HepG2 (cell line): ENCODE measurements at regions not wholly inside any gene's neighbourhood (a gene's known extent, or its start where the extent isn't known, plus 50 kb on each side); places are given as distances from the start of the nearest gene placed in this dataset.

Experiments
- ATAC-seq: fragments of 200-7000 bp; cut with Tn5 transposase; 3 replicates; pipeline ENCODE4 v1.9.1; 2020; ENCODE audit warnings: mild to moderate bottlenecking, moderate library complexity
- BruUV-seq: library from RNA; stranded (reverse); fragments of 400-500 nt; replicated peaks from 2 replicates; lab custom pipeline; 2021; lab: Mats Ljungman, UMichigan
- CTCF ChIA-PET: fragments of 300-600 bp; formaldehyde crosslinking; extraction: SDS; loops from one replicate; lab custom pipeline; 2021; ENCODE audit warnings: low total read pairs, inconsistent platforms, low intra/inter-chr PET ratio; lab: Yijun Ruan, JAX
- POLR2A ChIA-PET: fragments of 350-600 bp; sonication (Branson Sonifier 250); formaldehyde crosslinking; loops from one replicate; lab custom pipeline; 2020; ENCODE audit warnings: antibody characterized with exemption, inconsistent platforms; lab: Yijun Ruan, JAX
- DNase-seq: peaks from one replicate; pipeline ENCODE4 v3.0.0-alpha.2; 2015; ENCODE audit warnings: low spot score
- FAIRE-seq: peaks from 3 replicates; lab custom pipeline; 2011; peaks lifted over from hg19 to GRCh38; lab: Jason Lieb, UNC
- H2AFZ ChIP-seq: one replicate; pipeline ENCODE4 v1.6.1; 2011; ENCODE audit warnings: low read length, inconsistent platforms
- H3K27ac ChIP-seq: fragments of 300-600 bp; 3 replicates; pipeline ENCODE4 v1.8.0; 2011; ENCODE audit warnings: mixed run types, mild to moderate bottlenecking, mixed read lengths, low read length, inconsistent platforms; ENCODE audit not compliant: insufficient read depth; ENCODE audit errors: extremely low read length
- H3K27me3 ChIP-seq, 2 experiments: fragments of 200-600 bp in 1 of 2; 2 replicates in 1 of 2; 3 replicates in 1 of 2; pipeline versions ENCODE4 v1.6.0 to v1.8.0; 2011; ENCODE audit warnings: low read length in 2 of 2, mild to moderate bottlenecking in 2 of 2, moderate library complexity in 2 of 2, inconsistent platforms in 1 of 2; ENCODE audit not compliant: insufficient read depth in 2 of 2, control insufficient read depth in 1 of 2
- H3K36me3 ChIP-seq, 2 experiments: fragments of 200-600 bp in 1 of 2; replicated peaks in 1 of 2; 2 replicates in 1 of 2; 3 replicates in 1 of 2; pipeline versions ENCODE4 v1.5.1 to v1.8.0; 2011; ENCODE audit warnings: low read length in 2 of 2, inconsistent platforms in 1 of 2; ENCODE audit not compliant: insufficient read depth in 2 of 2, control insufficient read depth in 1 of 2
- H3K4me1 ChIP-seq: 2 replicates; pipeline ENCODE4 v1.5.1; 2012; ENCODE audit warnings: low read length, inconsistent platforms; ENCODE audit not compliant: insufficient read depth
- H3K4me2 ChIP-seq: 2 replicates; pipeline ENCODE4 v1.6.0; 2011; ENCODE audit warnings: low read depth, low read length, inconsistent platforms
- H3K4me3 ChIP-seq, 3 experiments: fragments of 200-600 bp in 1 of 3; sonication (generic), shearing (Covaris generic) in 1 of 3; replicated peaks in 1 of 3; 2 replicates each; pipeline ENCODE4 v1.5.1; 2011 to 2016; ENCODE audit warnings: low read length in 3 of 3, inconsistent platforms in 2 of 3, low read depth in 2 of 3, mild to moderate bottlenecking in 2 of 3, control low read depth in 1 of 3, mixed read lengths in 1 of 3; ENCODE audit not compliant: insufficient read depth in 1 of 3
- H3K79me2 ChIP-seq: one replicate; pipeline ENCODE4 v1.6.1; 2011; ENCODE audit warnings: low read length, inconsistent platforms; ENCODE audit not compliant: insufficient read depth
- H3K9ac ChIP-seq: 2 replicates; pipeline ENCODE4 v1.6.0; 2011; ENCODE audit warnings: mild to moderate bottlenecking, low read depth, low read length, inconsistent platforms; ENCODE audit not compliant: insufficient read depth
- H3K9me3 ChIP-seq: 2 replicates; pipeline ENCODE4 v1.5.1; 2012; ENCODE audit warnings: mild to moderate bottlenecking, low read length
- H4K20me1 ChIP-seq: 2 replicates; pipeline ENCODE4 v1.6.0; 2011; ENCODE audit warnings: inconsistent platforms, mild to moderate bottlenecking, low read length, moderate library complexity; ENCODE audit not compliant: insufficient read depth
- GTF2F1 ChIP-seq: fragments of 150-350 bp; IDR thresholded peaks from 2 replicates; pipeline ENCODE4 v1.6.1; 2014; ENCODE audit warnings: low read length
- IRF2 ChIP-seq: IDR thresholded peaks from 2 replicates; pipeline ENCODE4 v1.6.1; 2018; ENCODE audit warnings: missing genetic modification reagents, missing compliant biosample characterization
- KLF11 ChIP-seq: IDR thresholded peaks from 2 replicates; pipeline ENCODE4 v1.6.1; 2016; ENCODE audit warnings: missing compliant biosample characterization
- ZBTB3 ChIP-seq: sonication (generic); formaldehyde crosslinking; IDR thresholded peaks from 2 replicates; pipeline ENCODE4 v1.4.0; 2020; ENCODE audit warnings: low read depth, mild to moderate bottlenecking, moderate library complexity, missing genetic modification reagents, borderline replicate concordance
- ZBTB42 ChIP-seq: sonication (generic); formaldehyde crosslinking; IDR thresholded peaks from 2 replicates; pipeline ENCODE4 v1.5.0; 2020; ENCODE audit warnings: mild to moderate bottlenecking, missing genetic modification reagents
- ZNF33A ChIP-seq: sonication (generic); formaldehyde crosslinking; IDR thresholded peaks from 2 replicates; pipeline ENCODE4 v1.5.1; 2020; ENCODE audit warnings: missing genetic modification reagents, mild to moderate bottlenecking, moderate library complexity, borderline replicate concordance
- ZNF549 ChIP-seq: sonication (generic); formaldehyde crosslinking; IDR thresholded peaks from 2 replicates; pipeline ENCODE4 v1.5.0; 2020; ENCODE audit warnings: missing genetic modification reagents
- ZNF550 ChIP-seq: sonication (generic); formaldehyde crosslinking; IDR thresholded peaks from 2 replicates; pipeline ENCODE4 v1.4.0; 2020; ENCODE audit warnings: mild to moderate bottlenecking, missing genetic modification reagents, borderline replicate concordance
- ZSCAN25 ChIP-seq: sonication (generic); formaldehyde crosslinking; IDR thresholded peaks from 2 replicates; pipeline ENCODE4 v1.8.0; 2022; ENCODE audit warnings: mild to moderate bottlenecking, missing genetic modification reagents
- WGBS: methylation state at CpG from one replicate; pipeline ENCODE4 v1.1.6; 2017; ENCODE audit warnings: low lambda C conversion rate; 5-methylcytosine and 5-hydroxymethylcytosine counted together
- in situ Hi-C: cut with HindIII; loops from 2 replicates; pipeline ENCODE4 v1.10.0; 2017; ENCODE audit warnings: low pct_unique_long_range_greater_than_20kb; ENCODE audit not compliant: extremely low pct_ligation_motif_present
- intact Hi-C: fragments of 100-400 bp; cut with micrococcal nuclease; formaldehyde crosslinking; loops from one replicate; pipeline ENCODE4 v1.10.0; 2022; ENCODE audit not compliant: unreplicated experiment
- TF ChIP-seq, protein P1 (sequence below): sonication (generic); formaldehyde crosslinking; IDR thresholded peaks from 2 replicates; pipeline ENCODE4 v1.5.1; 2020; ENCODE audit warnings: mild to moderate bottlenecking, moderate library complexity, missing genetic modification reagents
- TF ChIP-seq, protein P2 (sequence below): sonication (generic); formaldehyde crosslinking; IDR thresholded peaks from 2 replicates; pipeline ENCODE4 v1.8.1; 2023; ENCODE audit warnings: mild to moderate bottlenecking, inconsistent platforms, moderate library complexity, missing genetic modification reagents, borderline replicate concordance
- TF ChIP-seq, protein P3 (sequence below): sonication (generic); formaldehyde crosslinking; IDR thresholded peaks from 2 replicates; pipeline ENCODE4 v1.5.1; 2020; ENCODE audit warnings: mild to moderate bottlenecking, missing genetic modification reagents, borderline replicate concordance
- TF ChIP-seq, protein P4 (sequence below): sonication (generic); formaldehyde crosslinking; IDR thresholded peaks from 2 replicates; pipeline ENCODE4 v1.5.0; 2020; ENCODE audit warnings: mild to moderate bottlenecking, missing genetic modification reagents, borderline replicate concordance

DNA sequence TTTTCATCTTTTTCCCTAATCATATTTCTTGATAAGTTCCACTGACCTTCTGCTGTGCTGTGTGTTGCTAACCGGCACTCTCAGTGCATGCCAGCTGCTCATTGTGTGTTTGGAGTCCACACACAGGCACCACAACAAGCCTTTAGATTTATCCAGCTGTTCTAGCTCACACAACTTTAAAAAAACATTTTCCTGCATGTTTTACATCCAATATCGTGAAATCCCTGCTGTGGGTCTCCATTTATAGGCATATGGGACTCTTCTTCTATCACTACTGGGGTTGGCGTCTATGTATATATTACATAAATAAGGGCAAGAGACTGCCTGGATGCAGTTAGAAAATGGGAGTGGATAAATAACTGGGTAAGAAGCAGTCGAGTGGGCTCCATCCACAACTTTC is 183.6 kb upstream of the ADARB2 start (continued):
- TF ChIP-seq, protein P1, sequence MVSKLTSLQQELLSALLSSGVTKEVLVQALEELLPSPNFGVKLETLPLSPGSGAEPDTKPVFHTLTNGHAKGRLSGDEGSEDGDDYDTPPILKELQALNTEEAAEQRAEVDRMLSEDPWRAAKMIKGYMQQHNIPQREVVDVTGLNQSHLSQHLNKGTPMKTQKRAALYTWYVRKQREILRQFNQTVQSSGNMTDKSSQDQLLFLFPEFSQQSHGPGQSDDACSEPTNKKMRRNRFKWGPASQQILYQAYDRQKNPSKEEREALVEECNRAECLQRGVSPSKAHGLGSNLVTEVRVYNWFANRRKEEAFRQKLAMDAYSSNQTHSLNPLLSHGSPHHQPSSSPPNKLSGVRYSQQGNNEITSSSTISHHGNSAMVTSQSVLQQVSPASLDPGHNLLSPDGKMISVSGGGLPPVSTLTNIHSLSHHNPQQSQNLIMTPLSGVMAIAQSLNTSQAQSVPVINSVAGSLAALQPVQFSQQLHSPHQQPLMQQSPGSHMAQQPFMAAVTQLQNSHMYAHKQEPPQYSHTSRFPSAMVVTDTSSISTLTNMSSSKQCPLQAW, result no peak
- TF ChIP-seq GTF2F1, result no peak
- no peak for TF ChIP-seq ZNF33A (CRISPR knock-in tag)
- no peak for TF ChIP-seq ZNF549 (CRISPR knock-in tag)
- TF ChIP-seq IRF2 (CRISPR knock-in tag), result no peak
- no peak for TF ChIP-seq ZNF550 (CRISPR knock-in tag)
- TF ChIP-seq ZBTB3, result no peak
- TF ChIP-seq ZBTB42 (CRISPR knock-in tag), result no peak
- TF ChIP-seq, all 625 proteins: peak for 0

DNA sequence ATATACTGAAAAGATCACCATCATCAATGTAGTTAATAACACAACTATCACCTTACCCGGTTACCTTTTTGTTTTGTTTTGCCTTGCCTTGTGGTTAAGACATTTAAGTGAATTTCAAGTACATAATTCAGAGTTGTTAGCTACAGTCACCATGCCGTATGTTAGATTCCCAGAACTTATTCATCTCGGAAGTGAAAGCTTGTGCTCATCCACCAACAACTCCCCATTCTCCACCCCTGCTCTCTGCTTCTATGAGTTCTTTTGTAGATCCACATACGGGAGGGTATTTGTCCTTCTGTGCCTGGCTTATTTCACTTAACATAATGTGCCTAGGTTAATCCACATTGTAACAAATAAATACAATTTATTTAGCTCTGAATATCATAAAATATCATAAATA is 182.8 kb upstream of the ADARB2 start:
- no peaks in the 10 kb centered on the region for H3K79me2 ChIP-seq
- no peak overlapping the region for H3K9ac ChIP-seq
- in situ Hi-C loops, result no loop called here
- H3K4me3 ChIP-seq, result no peak overlapping the region
- no peak overlapping the region for H3K4me2 ChIP-seq
- ChIA-PET CTCF (no interaction called here), POLR2A (no interaction called here)
- peaks cover 0 to 4% of the 10 kb centered on the region in 2 experiments; a peak in 2 of 5 replicates for H3K27me3 ChIP-seq
- no peaks in the 10 kb centered on the region for H3K36me3 ChIP-seq
- no peaks in the 10 kb centered on the region for H3K4me1 ChIP-seq
- ATAC-seq (no peak), DNase-seq (no peak), FAIRE-seq (no peak)
- under 1% methylated on average over 4 of the region's 4 CpGs for WGBS
- no peak overlapping the region for H2AFZ ChIP-seq
- no TSS peak for BruUV-seq
- no peak overlapping the region for H3K27ac ChIP-seq
- no peaks in the 10 kb centered on the region for H3K9me3 ChIP-seq
- intact Hi-C loops, result no loop called here
- H4K20me1 ChIP-seq, result no peaks in the 10 kb centered on the region
- TF ChIP-seq KLF11 (CRISPR knock-in tag) (no peak), ZBTB42 (CRISPR knock-in tag) (no peak), ZSCAN25 (no peak)
- TF ChIP-seq, protein P2, sequence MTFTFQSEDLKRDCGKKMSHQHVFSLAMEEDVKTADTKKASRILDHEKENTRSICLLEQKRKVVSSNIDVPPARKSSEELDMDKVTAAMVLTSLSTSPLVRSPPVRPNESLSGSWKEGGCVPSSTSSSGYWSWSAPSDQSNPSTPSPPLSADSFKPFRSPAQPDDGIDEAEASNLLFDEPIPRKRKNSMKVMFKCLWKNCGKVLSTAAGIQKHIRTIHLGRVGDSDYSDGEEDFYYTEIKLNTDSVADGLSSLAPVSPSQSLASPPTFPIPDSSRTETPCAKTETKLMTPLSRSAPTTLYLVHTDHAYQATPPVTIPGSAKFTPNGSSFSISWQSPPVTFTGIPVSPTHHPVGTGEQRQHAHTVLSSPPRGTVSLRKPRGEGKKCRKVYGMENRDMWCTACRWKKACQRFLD, result no peak
- TF ChIP-seq, protein P3, sequence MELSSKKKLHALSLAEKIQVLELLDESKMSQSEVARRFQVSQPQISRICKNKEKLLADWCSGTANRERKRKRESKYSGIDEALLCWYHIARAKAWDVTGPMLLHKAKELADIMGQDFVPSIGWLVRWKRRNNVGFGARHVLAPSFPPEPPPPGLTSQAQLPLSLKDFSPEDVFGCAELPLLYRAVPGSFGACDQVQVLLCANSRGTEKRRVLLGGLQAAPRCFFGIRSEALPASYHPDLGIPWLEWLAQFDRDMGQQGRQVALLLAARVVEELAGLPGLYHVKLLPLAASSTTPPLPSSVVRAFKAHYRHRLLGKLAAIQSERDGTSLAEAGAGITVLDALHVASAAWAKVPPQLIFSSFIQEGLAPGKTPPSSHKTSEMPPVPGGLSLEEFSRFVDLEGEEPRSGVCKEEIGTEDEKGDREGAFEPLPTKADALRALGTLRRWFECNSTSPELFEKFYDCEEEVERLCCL (CRISPR knock-in tag), result no peak
- TF ChIP-seq, protein P4, sequence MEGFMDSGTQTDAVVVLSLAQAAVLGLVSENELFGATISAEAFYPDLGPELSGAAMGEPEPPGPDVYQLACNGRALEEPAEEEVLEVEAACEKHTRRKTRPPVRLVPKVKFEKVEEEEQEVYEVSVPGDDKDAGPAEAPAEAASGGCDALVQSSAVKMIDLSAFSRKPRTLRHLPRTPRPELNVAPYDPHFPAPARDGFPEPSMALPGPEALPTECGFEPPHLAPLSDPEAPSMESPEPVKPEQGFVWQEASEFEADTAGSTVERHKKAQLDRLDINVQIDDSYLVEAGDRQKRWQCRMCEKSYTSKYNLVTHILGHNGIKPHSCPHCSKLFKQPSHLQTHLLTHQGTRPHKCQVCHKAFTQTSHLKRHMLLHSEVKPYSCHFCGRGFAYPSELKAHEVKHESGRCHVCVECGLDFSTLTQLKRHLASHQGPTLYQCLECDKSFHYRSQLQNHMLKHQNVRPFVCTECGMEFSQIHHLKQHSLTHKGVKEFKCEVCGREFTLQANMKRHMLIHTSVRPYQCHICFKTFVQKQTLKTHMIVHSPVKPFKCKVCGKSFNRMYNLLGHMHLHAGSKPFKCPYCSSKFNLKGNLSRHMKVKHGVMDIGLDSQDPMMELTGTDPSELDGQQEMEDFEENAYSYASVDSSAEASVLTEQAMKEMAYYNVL (CRISPR knock-in tag), result no peak
